HG02678 (cell line): ENCODE measurements at regions not wholly inside any gene's neighbourhood (a gene's known extent, or its start where the extent isn't known, plus 50 kb on each side); places are given as distances from the start of the nearest gene placed in this dataset.
A peak's percentile ranks its signal among the peaks of the same experiment; 100 is the strongest.
"Not testable (repeated sequence)": the region's sequence is repeated elsewhere in the genome, so short reads cannot be mapped to it uniquely, and the experiment has no call there.

ENCODE experiments used
- ATAC-seq: cut with Tn5 transposase; IDR thresholded peaks from one replicate; pipeline ENCODE4 v1.9.1; 2021; ENCODE audit warnings: mild to moderate bottlenecking, moderate library complexity; ENCODE audit not compliant: unreplicated experiment

DNA sequence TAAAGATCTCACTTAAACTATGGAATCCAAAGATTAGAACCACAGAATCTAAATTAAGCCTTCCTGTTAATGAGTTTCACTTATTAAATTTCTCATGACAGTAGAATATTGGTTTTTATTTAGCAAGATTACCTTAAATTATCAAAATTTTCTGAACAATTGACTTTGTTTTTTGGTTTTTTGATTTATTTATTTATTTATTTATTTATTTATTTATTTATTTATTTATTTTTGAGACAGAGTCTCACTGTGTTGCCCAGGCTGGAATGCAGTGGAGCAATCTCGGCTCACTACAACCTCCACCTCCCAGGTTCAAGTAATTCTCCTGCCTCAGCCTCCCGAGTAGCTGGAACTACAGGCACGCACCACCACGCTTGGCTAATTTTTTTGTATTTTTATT lies 538.6 kb downstream of the AMY1C start:
- not testable (repeated sequence) for ATAC-seq

DNA sequence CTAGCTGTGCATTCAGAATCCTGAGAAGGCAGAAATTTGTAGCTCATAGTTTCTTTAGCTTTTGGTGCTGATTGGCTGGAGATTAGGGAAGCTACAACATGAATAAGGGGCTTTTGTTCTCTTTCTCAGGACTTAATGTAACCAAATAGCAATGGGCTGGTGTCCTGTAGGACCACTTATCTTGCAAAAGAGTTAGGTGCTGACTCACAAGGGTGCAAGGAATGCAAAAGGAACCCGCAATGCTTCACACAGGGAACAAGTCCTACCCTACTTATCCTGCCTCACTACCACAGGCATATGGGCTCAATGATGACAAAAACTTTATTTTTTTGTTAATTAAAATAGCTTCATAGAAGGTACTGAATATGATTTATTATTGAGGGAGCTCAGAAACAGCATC lies 541.5 kb downstream of the AMY1C start:
- ATAC-seq, result no peak

DNA sequence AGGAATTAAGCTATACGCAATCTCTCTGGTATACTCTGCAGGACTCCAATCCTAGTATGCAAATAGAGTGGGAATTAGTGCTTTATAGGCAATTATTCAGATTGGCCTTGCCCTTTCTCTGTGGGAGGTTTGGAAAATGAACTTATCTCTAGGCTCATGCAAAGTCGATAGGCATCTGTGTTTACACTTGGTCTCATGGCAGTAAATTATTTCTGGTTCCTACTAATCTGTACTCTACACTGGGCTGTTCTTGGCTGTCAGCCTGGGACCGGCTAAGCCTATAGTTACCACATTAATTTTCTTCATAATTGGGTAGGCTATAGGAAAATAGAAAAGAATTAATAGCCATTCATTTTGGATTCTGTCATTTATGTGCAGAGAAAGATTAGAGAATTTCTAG lies 544.6 kb downstream of the AMY1C start:
- ATAC-seq, result no peak

DNA sequence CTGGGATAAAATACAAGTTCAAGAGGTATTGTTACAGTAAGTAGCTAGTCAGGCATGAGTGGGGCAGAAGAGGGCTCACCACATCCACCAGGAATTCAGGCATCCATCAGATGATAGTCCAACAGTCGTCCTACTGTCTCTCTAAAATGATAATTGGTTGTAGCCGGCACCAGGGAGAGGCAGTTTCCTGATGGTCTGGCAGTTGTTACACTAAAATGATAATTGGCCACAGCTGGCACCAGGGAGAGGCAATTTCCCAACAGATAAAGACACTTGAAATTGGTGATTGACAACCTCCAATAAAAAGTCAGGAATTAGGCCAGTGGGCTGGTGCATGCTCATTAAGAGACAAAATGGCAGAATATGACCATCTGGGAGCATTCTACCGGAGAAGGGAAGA lies 545.8 kb downstream of the AMY1C start:
- ATAC-seq, result no peak

DNA sequence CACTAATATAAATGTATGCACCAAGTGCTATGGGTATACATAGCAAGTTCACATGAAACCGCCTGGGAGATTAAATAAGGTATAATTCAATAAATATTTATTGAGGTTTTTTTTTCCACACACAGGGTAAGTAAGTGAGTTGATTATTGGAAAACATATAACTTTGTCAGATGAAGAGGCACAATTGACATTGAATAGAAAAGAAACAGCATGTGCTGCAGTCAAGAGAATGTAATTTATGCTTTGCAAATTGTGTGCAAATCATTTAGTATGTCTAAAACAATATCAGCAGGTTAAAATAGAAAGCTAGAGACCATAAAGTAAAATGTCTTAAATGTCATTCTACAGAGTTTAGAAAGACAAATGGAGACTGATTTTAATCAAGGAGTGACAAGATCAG lies 560.0 kb downstream of the AMY1C start:
- ATAC-seq, result no peak

DNA sequence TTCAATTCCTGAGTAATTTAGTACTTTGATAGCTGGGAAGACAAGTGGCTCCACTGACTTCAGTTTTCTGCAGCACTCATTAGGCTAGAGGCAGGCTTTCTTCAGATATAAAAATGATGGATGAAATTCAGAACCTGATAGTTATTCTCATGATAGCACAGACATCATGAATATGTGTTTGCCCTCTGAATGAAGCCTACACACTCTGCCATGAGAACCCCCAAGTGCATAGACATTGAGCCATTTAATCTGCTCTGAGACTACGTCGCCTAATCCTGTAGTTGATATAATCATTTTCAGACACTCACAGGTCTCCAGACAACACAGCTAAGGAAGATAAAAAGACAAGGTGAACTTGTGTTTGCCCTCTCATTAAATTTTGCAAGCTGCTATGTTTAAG lies 566.1 kb downstream of the AMY1C start:
- no peak for ATAC-seq

DNA sequence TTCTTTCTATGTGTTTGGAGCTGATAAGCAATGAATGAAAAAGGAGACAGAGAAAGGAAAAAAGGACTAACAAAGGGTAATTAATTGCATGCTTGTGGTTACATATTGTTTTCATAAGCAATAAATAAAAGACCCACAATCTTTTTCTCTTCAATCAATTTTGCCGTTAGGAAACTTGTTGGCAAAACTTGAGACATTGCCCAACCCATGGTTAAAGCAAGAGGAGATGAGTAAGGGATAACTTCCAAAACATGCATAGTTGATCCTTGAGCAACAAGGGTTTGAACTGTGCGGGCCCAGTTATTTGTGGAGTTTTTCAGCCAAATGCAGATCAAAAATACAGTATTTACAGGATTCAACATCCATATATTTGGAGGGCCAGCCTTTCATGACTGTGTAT lies 572.4 kb downstream of the AMY1C start:
- ATAC-seq, result no peak

DNA sequence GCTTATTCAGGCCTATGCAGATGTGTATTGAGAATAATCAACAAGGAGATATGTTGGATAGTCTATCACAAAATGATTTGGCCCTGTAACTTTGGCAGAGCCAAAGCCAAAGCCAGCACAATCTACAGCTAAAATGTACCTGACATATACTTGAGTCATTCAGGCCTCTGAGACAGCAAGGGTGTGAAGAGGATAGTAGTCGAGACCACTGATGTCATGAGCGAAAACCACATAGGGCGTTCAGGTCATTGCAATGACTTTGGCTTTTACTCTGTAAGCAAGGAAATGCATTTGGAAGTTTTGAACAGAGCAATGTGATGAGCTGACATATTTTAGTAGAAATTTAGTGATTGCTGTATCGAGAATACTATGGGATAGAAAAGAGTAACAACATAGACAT lies 579.6 kb downstream of the AMY1C start:
- ATAC-seq, result no peak

DNA sequence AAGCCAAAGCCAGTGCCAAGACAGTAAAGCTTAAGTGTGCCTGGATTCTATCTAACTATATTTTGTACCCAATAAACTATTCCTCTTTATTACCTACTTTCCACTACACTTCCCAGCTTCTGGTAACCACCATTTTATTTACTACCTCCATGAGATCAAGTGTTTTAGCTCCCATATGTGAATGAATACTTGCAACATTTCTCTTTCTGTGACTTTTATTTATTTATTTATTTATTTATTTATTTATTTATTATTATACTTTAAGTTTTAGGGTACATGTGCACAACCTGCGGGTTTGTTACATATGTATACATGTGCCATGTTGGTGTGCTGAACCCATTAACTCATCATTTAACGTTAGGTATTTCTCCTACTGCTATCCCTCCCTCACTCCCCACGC lies 582.1 kb downstream of the AMY1C start:
- ATAC-seq, result no peak

DNA sequence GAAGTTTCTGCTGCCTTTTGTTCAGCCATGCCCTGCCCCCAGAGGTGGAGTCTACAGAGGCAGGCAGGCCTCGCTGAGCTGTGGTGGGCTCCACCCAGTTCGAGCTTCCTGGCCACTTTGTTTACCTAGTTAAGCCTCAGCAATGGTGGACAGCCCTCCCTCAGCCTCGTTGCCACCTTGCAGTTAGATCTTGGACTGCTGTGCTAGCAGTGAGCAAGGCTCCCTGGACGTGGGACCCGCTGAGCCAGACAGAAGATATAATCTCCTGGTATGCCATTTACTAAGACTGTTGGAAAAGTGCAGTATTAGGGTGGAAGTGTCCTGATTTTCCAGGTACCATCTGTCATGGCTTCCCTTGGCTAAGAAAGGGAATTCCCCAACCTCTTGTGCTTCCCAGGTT lies 588.2 kb downstream of the AMY1C start:
- not testable (repeated sequence) for ATAC-seq

DNA sequence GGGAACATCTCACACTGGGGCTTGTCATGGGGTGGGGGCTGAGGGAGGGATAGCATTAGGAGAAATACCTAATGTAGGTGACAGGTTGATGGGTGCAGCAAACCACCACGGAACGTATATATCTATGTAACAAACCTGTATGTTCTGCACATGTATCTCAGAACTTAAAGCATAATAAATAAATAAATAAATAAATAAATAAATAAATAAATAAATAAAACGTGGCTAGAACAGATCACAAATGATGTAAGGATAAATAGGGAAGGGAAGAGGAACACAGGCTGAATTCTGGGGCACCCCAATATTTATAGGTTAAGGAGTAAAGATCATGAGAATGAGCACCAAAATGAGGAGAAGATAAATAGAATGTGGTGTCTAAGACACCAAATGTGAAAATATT lies 592.2 kb downstream of the AMY1C start:
- no peak for ATAC-seq

DNA sequence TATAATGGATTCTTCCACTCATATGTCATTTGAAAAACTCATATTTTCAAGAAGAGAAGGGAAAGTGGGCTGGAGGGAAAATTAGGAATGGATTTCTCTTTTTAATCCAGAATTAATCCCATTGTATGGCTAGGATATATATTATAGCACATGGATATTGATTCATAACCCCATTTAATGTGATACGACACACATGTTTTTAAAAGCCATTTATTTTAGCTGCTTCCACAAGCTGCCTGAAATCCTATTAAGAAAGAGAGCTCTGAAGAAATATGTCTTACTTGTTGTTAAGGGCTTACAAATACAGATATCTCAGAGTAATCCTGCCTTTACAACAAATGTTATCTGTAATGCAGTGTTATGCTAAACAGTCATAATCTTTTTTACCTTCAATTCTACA lies 598.6 kb downstream of the AMY1C start:
- ATAC-seq, result no peak

DNA sequence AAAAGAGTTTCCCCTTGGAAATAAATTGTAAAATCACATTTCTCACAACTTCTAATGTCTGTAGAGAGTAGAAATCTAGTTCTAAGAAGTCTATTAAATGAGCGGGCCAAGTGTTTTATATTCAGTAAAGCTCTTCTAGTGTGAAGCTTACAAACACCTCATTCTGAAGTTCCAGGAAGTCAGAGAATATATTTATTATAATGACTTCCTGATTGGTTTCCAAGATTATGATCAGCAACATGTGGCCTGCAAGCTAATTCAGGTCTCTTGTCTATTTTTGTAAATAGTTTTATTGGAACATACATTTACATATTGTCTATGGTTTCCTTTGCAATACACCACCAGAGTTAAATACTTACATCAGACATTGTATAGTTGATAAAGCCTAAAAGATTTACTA lies 603.9 kb downstream of the AMY1C start:
- ATAC-seq, result no peak

DNA sequence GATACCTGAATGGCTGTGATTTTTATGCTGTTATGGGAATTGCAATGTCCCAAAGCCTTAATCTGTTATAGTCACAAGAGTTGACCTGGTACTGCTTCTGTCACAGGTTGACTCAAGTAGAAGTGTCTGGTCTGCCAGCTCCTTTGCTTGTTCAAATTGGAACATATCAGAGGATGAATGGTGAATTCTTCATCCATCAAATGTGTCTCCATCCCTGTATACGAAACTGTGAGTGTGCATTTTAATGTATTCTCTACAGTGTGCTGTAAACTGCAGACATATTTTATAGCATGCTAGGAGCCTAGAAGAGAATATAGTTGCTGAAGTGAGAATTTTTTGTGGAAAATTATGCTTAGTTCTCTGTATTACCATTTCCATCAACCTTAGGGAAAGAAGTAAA lies 608.4 kb downstream of the AMY1C start:
- ATAC-seq, result no peak

DNA sequence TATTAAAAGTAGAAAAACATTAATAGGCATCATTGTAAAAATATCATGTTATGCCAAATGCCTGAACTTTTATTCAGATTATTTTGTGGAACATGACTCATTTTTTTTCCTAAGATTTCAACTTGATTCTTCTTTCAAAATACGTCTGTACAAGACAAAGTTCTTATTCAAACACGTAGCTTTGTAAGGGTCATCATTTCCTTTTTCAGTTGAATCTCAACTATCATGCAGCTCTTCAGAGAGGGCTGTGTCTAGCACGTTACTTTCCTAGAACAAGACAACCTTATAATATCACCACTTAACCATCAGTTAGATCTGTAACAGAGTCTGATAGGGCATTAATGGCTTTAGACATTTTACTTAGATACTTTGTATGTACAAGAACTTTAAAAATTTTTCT lies 608.9 kb downstream of the AMY1C start:
- no peak for ATAC-seq

DNA sequence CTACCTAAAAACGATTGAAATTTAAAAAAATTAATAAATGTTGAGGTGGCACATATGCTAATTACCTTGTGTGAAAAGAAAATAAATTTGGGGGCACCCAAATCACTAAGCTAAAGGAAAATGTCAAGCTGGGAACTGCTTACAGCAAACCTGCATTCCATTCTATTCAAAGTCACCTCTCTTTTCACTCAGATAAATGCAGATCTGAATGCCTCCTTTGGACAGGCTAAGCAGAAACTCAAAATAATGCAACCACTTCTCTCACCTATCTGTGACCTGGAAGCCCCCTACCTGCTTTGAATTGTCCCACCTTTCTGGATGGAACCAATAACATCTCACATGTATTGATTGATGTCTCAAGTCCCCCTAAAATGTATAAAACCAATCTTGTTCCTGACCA lies 628.7 kb downstream of the AMY1C start:
- ATAC-seq, result no peak

DNA sequence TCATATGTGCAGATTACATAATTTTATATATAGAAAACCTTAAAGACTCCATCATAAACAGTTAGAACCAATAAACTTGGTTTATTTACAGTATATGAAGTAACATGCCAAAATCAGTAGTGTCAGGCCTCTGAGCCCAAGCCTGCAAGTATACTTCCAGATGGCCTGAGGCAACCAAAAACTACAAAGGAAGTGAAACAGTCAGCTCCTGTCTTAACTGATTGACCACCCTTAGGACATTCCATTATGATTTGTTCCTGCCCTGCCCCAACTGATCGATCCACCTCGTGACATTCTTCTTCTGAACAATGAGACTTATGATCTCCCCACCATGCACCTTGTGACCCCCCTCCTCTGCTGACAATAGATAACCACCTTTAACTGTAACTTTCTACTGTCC lies 630.3 kb downstream of the AMY1C start:
- ATAC-seq, result no peak

DNA sequence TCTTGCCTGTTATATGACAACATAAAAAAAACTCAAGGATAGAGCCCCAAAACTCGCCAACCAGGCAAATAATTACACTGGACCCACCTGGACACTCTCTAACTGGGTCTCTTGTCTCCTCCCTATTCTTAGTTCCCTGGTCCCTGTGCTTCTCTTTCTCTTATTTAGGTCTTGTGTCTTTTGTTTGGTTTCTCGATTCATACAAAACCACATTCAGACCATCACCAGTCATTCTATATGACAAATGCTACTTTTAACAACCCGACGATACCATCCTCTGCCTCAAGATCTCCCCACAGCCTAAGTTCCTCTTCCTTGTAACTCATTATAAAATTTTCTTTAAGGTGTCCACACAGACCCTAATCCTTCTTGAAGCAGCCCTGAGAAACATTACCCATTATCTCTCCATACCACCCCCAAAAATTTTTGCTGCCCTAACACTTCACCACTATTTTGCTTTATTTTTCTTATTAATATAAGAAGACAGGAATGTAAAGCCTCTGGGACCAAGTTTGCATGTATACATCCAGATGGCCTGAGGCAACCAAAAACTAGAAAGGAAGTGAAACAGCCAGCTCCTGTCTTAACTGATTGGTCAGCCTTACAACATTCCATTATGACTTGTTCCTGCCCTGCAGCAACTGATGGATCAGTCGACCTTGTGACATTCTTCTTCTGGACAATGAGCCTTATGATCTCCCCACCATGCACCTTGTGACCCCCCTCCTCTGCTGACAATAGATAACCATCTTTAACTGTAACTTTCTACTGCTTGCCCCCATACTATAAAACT lies 638.2 kb downstream of the AMY1C start:
- peak; percentile 88 for ATAC-seq

DNA sequence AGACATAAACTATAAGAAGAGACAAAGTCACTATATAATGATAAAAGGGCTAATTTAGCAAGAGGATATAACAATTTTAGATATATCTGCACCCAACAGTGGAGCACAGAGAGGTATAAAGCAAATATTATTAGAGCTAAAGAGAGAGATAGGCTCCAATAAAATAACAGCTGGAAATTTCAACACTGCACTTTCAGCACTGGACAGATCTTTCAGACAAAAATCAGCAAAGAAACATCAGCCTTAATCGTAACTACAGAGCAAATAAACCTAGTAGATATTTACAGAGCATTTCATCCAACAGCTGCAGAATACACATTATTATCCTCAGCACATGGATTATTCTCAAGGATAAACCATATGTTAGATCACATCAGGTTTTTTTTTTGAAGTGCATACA lies 642.9 kb downstream of the AMY1C start:
- ATAC-seq, result no peak

DNA sequence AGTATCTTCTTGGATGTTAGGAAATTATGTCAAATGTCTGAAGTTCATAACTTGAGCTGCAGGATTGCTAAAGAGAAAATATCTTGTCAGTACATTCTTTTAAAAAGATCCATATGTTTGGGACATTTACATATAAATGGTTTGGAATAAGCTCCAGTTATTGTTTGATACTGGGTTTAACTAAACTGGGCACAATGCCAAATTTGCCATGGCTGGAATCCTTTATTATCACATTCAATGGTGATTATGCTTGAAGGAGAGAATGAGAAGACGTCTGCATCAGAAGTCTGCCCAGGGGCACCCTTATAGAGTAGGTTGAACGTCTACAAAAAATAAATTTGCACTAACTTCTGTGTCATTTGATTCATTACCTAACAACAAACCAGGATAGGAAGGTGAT lies 652.5 kb downstream of the AMY1C start:
- ATAC-seq, result no peak

DNA sequence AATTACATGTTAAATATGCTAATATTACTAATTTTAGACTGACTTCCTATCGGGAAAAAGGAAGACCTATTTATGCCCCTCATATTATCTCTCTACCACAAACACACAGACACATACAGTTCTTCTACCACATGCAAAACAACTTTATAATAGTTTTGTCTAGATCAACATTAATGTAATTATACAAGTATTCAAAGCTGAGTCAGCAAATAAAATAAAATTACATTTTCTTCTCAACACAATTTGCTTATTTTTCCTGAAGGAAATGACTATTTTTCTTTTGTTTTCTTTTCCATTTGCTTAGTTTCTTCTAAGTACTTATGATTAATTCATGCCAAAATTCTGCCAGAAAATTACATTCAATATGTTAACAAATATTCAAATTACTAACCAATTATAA lies 654.2 kb downstream of the AMY1C start:
- ATAC-seq, result no peak

DNA sequence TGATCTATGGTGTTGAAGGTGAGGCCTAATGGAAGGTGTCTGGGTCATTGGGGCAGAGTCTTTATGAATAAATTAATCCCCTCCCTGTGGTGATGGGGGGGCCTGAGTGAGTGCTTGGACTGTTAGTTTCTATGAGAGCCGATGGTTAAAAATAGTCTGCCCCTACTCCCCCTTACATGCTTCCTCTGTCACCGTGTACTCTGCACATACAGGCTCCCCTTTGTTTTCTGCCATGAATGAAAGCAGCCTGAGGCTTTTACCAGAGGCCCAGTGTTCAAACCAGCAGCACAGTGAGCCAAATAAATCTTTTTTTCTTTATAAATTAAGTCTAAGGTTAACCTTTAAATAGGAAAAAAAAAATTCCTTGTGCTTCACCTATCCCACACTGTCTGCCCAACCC lies 657.0 kb downstream of the AMY1C start:
- ATAC-seq, result no peak

DNA sequence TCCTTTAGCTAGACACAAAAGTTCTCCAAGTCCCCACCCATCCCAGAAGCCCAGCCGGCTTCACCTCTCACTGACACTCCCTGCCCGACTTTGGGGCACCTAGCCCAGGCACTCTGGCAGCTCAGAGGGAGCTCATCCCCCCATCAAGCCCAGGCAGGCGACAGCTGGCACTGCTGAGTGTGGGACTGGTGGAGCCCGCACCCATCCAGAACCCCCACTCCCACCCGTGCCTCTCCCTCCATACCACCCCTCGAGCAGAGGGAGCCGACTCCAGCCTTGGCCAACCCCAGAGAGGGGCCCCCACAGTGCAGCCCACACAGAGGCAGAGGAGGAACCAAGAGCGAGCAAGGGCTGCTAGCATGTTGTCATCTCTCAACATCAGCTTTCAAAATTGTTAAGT lies 658.6 kb downstream of the AMY1C start:
- ATAC-seq, result no peak
